Stimulated activated memory B cell treated with anti-CD40 and anti-IgM and Interleukin-4, amounts not matched to agents 10 μg/mL and 1 μg/mL and 100 μg/mL, for 72 hours (primary cell): ENCODE measurements at regions not wholly inside any gene's neighbourhood (a gene's known extent, or its start where the extent isn't known, plus 50 kb on each side); places are given as distances from the start of the nearest gene placed in this dataset.
A peak's percentile ranks its signal among the peaks of the same experiment; 100 is the strongest.
"Not testable (repeated sequence)": the region's sequence is repeated elsewhere in the genome, so short reads cannot be mapped to it uniquely, and the experiment has no call there.

Experiments used
- ATAC-seq: fragments of 150-1000 bp; cut with Tn5 transposase; 2 replicates; pipeline ENCODE4 v1.10.0; 2021
- H3K27ac Mint-ChIP-seq: one replicate; pipeline ENCODE4 v1.8.0; 2022; ENCODE audit warnings: mild to moderate bottlenecking, mixed read lengths
- H3K27me3 Mint-ChIP-seq: one replicate; pipeline ENCODE4 v1.8.0; 2022; ENCODE audit warnings: mixed read lengths
- H3K36me3 Mint-ChIP-seq: one replicate; pipeline ENCODE4 v1.8.0; 2022; ENCODE audit warnings: mixed read lengths
- H3K4me1 Mint-ChIP-seq: one replicate; pipeline ENCODE4 v1.8.0; 2022; ENCODE audit warnings: mixed read lengths
- H3K4me3 Mint-ChIP-seq: one replicate; pipeline ENCODE4 v1.8.0; 2022; ENCODE audit warnings: mild to moderate bottlenecking, moderate library complexity, mixed read lengths
- H3K9me3 Mint-ChIP-seq: one replicate; pipeline ENCODE4 v1.8.0; 2022; ENCODE audit warnings: mixed read lengths

- ATAC-seq, result peak; percentile 2
- H3K36me3 Mint-ChIP-seq, H3K27me3 Mint-ChIP-seq, H3K27ac Mint-ChIP-seq, H3K4me1 Mint-ChIP-seq, H3K4me3 Mint-ChIP-seq: not testable (repeated sequence)
- H3K9me3 Mint-ChIP-seq, result peaks cover 21% of the 10 kb centered on the region
These were observed 4761.7 kb upstream of the OR11H1 start for GRCh38 chr22:10766320-10766719.

- H3K27me3 Mint-ChIP-seq, H3K4me3 Mint-ChIP-seq, ATAC-seq: not testable (repeated sequence)
These were observed 4759.1 kb upstream of the OR11H1 start for GRCh38 chr22:10768875-10769274.

GRCh38 chr22:10771744-10772143 lies 4756.2 kb upstream of the OR11H1 start:
- not testable (repeated sequence) for H3K4me3 Mint-ChIP-seq, ATAC-seq, H3K4me1 Mint-ChIP-seq, H3K36me3 Mint-ChIP-seq, H3K27me3 Mint-ChIP-seq, H3K27ac Mint-ChIP-seq
- peaks cover 21% of the 10 kb centered on the region for H3K9me3 Mint-ChIP-seq

More at GRCh38 chr22:10768875-10769274, 4759.1 kb upstream of the OR11H1 start:
- peaks cover 21% of the 10 kb centered on the region for H3K9me3 Mint-ChIP-seq
- not testable (repeated sequence) for H3K4me1 Mint-ChIP-seq, H3K27ac Mint-ChIP-seq, H3K36me3 Mint-ChIP-seq

GRCh38 chr22:10773341-10773740 lies 4754.7 kb upstream of the OR11H1 start:
- ATAC-seq, H3K36me3 Mint-ChIP-seq, H3K4me3 Mint-ChIP-seq, H3K27ac Mint-ChIP-seq, H3K4me1 Mint-ChIP-seq, H3K27me3 Mint-ChIP-seq: not testable (repeated sequence)
- peaks cover 16% of the 10 kb centered on the region for H3K9me3 Mint-ChIP-seq

- H3K9me3 Mint-ChIP-seq, result peaks cover 16% of the 10 kb centered on the region
- H3K27me3 Mint-ChIP-seq, H3K27ac Mint-ChIP-seq, H3K4me1 Mint-ChIP-seq, H3K4me3 Mint-ChIP-seq, H3K36me3 Mint-ChIP-seq: not testable (repeated sequence)
- ATAC-seq, result peak; percentile 3
These were observed 4752.2 kb upstream of the OR11H1 start for GRCh38 chr22:10775601-10776357.

GRCh38 chr22:10776358-10776729 lies 4751.6 kb upstream of the OR11H1 start:
- not testable (repeated sequence) for H3K27ac Mint-ChIP-seq, H3K4me3 Mint-ChIP-seq, H3K27me3 Mint-ChIP-seq, ATAC-seq, H3K36me3 Mint-ChIP-seq, H3K4me1 Mint-ChIP-seq
- H3K9me3 Mint-ChIP-seq, result peaks cover 16% of the 10 kb centered on the region

- peaks cover 16% of the 10 kb centered on the region for H3K9me3 Mint-ChIP-seq
- H3K27me3 Mint-ChIP-seq, H3K36me3 Mint-ChIP-seq, H3K4me3 Mint-ChIP-seq, H3K27ac Mint-ChIP-seq, H3K4me1 Mint-ChIP-seq, ATAC-seq: not testable (repeated sequence)
These were observed 4750.3 kb upstream of the OR11H1 start for GRCh38 chr22:10777733-10778132.

- H3K9me3 Mint-ChIP-seq, result peaks cover 13% of the 10 kb centered on the region
- no peak overlapping the region for H3K27ac Mint-ChIP-seq
- no peaks in the 10 kb centered on the region for H3K4me1 Mint-ChIP-seq
- no peak overlapping the region for H3K4me3 Mint-ChIP-seq
- no peaks in the 10 kb centered on the region for H3K36me3 Mint-ChIP-seq
- no peak for ATAC-seq
- no peaks in the 10 kb centered on the region for H3K27me3 Mint-ChIP-seq
These were observed 4749.6 kb upstream of the OR11H1 start for GRCh38 chr22:10778296-10778814.

GRCh38 chr22:10779200-10779599 lies 4748.8 kb upstream of the OR11H1 start:
- not testable (repeated sequence) for H3K4me3 Mint-ChIP-seq, ATAC-seq, H3K4me1 Mint-ChIP-seq, H3K27me3 Mint-ChIP-seq, H3K27ac Mint-ChIP-seq, H3K36me3 Mint-ChIP-seq
- peaks cover 12% of the 10 kb centered on the region for H3K9me3 Mint-ChIP-seq

- ATAC-seq, result peak; percentile 7
- H3K27me3 Mint-ChIP-seq, result no peaks in the 10 kb centered on the region
- no peaks in the 10 kb centered on the region for H3K4me1 Mint-ChIP-seq
- H3K4me3 Mint-ChIP-seq, result no peak overlapping the region
- no peaks in the 10 kb centered on the region for H3K36me3 Mint-ChIP-seq
- peaks cover 14% of the 10 kb centered on the region for H3K9me3 Mint-ChIP-seq
- no peak overlapping the region for H3K27ac Mint-ChIP-seq
These were observed 4747.7 kb upstream of the OR11H1 start for GRCh38 chr22:10780281-10780680.

- ATAC-seq, result no peak
- peaks cover 14% of the 10 kb centered on the region for H3K9me3 Mint-ChIP-seq
These were observed 4746.2 kb upstream of the OR11H1 start for GRCh38 chr22:10781571-10782403.

More at GRCh38 chr22:10781571-10782403, 4746.2 kb upstream of the OR11H1 start:
- Mint-ChIP-seq H3K4me3 (no peak overlapping the region), H3K27ac (no peak overlapping the region), H3K4me1 (no peaks in the 10 kb centered on the region), H3K27me3 (no peaks in the 10 kb centered on the region), H3K36me3 (no peaks in the 10 kb centered on the region)
